NCI-H2029 (cell line): ENCODE measurements at regions not wholly inside any gene's neighbourhood (a gene's known extent, or its start where the extent isn't known, plus 50 kb on each side); places are given as distances from the start of the nearest gene placed in this dataset.
"Not testable (repeated sequence)": the region's sequence is repeated elsewhere in the genome, so short reads cannot be mapped to it uniquely, and the experiment has no call there.

Experiments used
- DNase-seq: peaks from one replicate; lab custom pipeline; 2025; lab: John Stamatoyannopoulos, UW

- no peak for DNase-seq
Measured at GRCh38 chr21:27569831-27570230, 602.9 kb upstream of the ADAMTS5 start.

GRCh38 chr21:27569091-27569490 lies 602.2 kb upstream of the ADAMTS5 start:
- no peak for DNase-seq

GRCh38 chr21:27567381-27567780 lies 600.5 kb upstream of the ADAMTS5 start:
- no peak for DNase-seq

- no peak for DNase-seq
Measured at GRCh38 chr21:27566521-27566920, 599.6 kb upstream of the ADAMTS5 start.

- DNase-seq: no peak
Measured at GRCh38 chr21:27565364-27565763, 598.5 kb upstream of the ADAMTS5 start.

- DNase-seq: no peak
Measured at GRCh38 chr21:27564684-27565301, 597.9 kb upstream of the ADAMTS5 start.

GRCh38 chr21:27562303-27562702 lies 595.4 kb upstream of the ADAMTS5 start:
- DNase-seq: no peak

GRCh38 chr21:27561116-27561515 lies 594.2 kb upstream of the ADAMTS5 start:
- DNase-seq: no peak

GRCh38 chr21:27557356-27557755 lies 590.5 kb upstream of the ADAMTS5 start:
- no peak for DNase-seq

- no peak for DNase-seq
Measured at GRCh38 chr21:27555996-27556395, 589.1 kb upstream of the ADAMTS5 start.

- no peak for DNase-seq
Measured at GRCh38 chr21:27550287-27550686, 583.4 kb upstream of the ADAMTS5 start.

GRCh38 chr21:27548486-27548885 lies 581.6 kb upstream of the ADAMTS5 start:
- no peak for DNase-seq

GRCh38 chr21:27545754-27546349 lies 579.0 kb upstream of the ADAMTS5 start:
- no peak for DNase-seq

GRCh38 chr21:27542126-27542525 lies 575.2 kb upstream of the ADAMTS5 start:
- not testable (repeated sequence) for DNase-seq

- DNase-seq: no peak
Measured at GRCh38 chr21:27536319-27536718, 569.4 kb upstream of the ADAMTS5 start.

- DNase-seq: no peak
Measured at GRCh38 chr21:27535188-27535587, 568.3 kb upstream of the ADAMTS5 start.

- DNase-seq: no peak
Measured at GRCh38 chr21:27534206-27534605, 567.3 kb upstream of the ADAMTS5 start.

GRCh38 chr21:27532076-27532475 lies 565.2 kb upstream of the ADAMTS5 start:
- DNase-seq: no peak

GRCh38 chr21:27528697-27529096 lies 561.8 kb upstream of the ADAMTS5 start:
- no peak for DNase-seq

GRCh38 chr21:27526451-27526850 lies 559.6 kb upstream of the ADAMTS5 start:
- DNase-seq: no peak

GRCh38 chr21:27525780-27526179 lies 558.9 kb upstream of the ADAMTS5 start:
- DNase-seq: no peak

GRCh38 chr21:27519361-27519760 lies 552.5 kb upstream of the ADAMTS5 start:
- no peak for DNase-seq

GRCh38 chr21:27517177-27517576 lies 550.3 kb upstream of the ADAMTS5 start:
- not testable (repeated sequence) for DNase-seq

GRCh38 chr21:27515676-27516075 lies 548.8 kb upstream of the ADAMTS5 start:
- no peak for DNase-seq
